ENCODE measurements at regions not wholly inside any gene's neighbourhood (a gene's known extent, or its start where the extent isn't known, plus 50 kb on each side); places are given as distances from the start of the nearest gene placed in this dataset.

DNA sequence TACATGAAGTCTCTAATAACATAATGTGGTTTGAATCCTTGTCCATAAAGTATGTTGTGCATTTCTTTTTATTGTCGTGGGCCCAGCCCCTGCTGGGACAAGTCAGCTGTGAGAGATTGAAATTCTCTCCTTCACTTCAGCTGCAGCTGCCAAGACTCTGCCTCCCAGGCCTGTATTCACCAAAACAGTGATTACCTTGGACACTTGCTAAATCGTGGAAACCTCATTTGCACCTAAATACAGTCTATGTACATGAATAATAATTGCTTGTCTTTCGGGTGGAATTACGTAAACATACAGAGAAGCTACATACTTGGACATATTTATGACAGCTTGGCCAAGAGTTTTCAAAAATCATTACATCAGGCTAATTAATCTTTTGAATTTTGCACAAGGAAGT lies 898.5 kb upstream of the SEMA6A start:
- Histone ChIP-seq H3K4me1 (ENCODE audit: insufficient read depth, insufficient read length) (no peaks in the 10 kb centered on the region), H3K4me3 (ENCODE audit: insufficient read length, low read depth) (no peak overlapping the region), H3K9ac (ENCODE audit: insufficient read length, low read depth) (no peak overlapping the region), H3K27me3 (ENCODE audit: insufficient read depth, insufficient read length) (no peaks in the 10 kb centered on the region), H3K36me3 (ENCODE audit: insufficient read depth, insufficient read length, low read length) (no peaks in the 10 kb centered on the region), H3K9me3 (ENCODE audit: insufficient read depth, low read length) (no peaks in the 10 kb centered on the region)
- DNase-seq (ENCODE audit: low read depth, low spot score): no peak
- TF ChIP-seq ZNF274 (IDR thresholded peaks at IDR 0.05; ENCODE audit: low read depth, low read length) (no peak), SUZ12 (IDR thresholded peaks at IDR 0.05; ENCODE audit: extremely low read depth, insufficient read depth, insufficient read length) (no peak), YY1 (IDR thresholded peaks at IDR 0.05; ENCODE audit: insufficient read depth, insufficient read length) (no peak)

DNA sequence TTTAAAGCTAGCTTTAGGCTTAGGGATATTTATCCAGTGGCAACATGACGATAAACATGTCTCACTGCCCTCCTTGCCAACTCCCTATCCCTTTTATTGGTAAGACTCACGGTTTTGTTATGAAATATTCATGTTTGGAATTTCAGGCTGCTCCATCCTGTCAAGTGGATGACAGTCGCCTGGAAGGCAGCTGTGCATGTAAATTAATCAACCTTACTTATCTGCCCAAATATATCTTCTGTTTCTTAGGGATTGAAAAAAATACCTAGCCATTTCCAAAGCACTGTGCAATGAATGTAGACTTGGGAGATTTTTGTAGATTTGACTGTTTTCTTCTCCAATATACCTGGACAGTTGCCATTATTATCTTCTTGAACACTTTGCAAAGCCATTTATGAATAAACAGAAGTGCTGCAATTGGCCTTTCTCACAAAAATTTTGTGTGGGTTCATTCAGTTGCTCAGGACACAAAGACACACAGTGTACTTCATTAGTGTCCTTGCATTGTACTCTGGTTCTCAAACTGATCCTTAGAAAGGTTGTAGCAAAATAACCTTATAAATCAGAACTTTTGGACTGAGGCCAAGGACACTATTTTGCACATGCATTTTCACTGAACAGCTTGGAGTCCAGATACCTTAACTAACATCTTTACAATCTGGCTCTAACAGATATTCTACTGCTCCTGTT lies 889.4 kb upstream of the SEMA6A start:
- H3K9me3 ChIP-seq (ENCODE audit: insufficient read depth, low read length): no peaks in the 10 kb centered on the region
- no peak overlapping the region for H3K4me3 ChIP-seq (ENCODE audit: insufficient read length, low read depth)
- no peaks in the 10 kb centered on the region for H3K4me1 ChIP-seq (ENCODE audit: insufficient read depth, insufficient read length)
- TF ChIP-seq ZNF274 (IDR thresholded peaks at IDR 0.05; ENCODE audit: low read depth, low read length) (no peak), YY1 (IDR thresholded peaks at IDR 0.05; ENCODE audit: insufficient read depth, insufficient read length) (no peak), SUZ12 (IDR thresholded peaks at IDR 0.05; ENCODE audit: extremely low read depth, insufficient read depth, insufficient read length) (no peak)
- no peak for DNase-seq (ENCODE audit: low read depth, low spot score)
- no peaks in the 10 kb centered on the region for H3K36me3 ChIP-seq (ENCODE audit: insufficient read depth, insufficient read length, low read length)
- no peak overlapping the region for H3K9ac ChIP-seq (ENCODE audit: insufficient read length, low read depth)
- no peaks in the 10 kb centered on the region for H3K27me3 ChIP-seq (ENCODE audit: insufficient read depth, insufficient read length)

DNA sequence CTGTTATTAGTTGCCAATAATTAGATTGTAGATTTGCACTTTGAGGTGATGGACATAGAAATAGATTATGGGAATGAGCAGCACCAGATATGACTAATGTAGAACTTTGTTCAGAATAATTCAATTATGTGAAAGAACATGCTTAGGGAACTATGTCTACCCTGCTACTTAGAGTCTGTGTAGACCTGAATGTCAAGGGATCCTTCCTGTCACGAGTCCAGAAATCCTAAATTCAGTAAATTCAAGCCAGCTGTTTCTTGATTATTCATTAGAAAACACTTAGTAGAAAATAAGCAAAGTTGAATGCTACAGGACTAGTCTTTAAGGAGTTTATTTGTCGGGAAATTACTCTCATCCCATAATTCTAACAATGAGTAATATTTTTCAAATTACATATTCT lies 887.3 kb upstream of the SEMA6A start:
- H3K36me3 ChIP-seq (ENCODE audit: insufficient read depth, insufficient read length, low read length): no peaks in the 10 kb centered on the region
- no peak for DNase-seq (ENCODE audit: low read depth, low spot score)
- no peak overlapping the region for H3K4me3 ChIP-seq (ENCODE audit: insufficient read length, low read depth)
- no peaks in the 10 kb centered on the region for H3K27me3 ChIP-seq (ENCODE audit: insufficient read depth, insufficient read length)
- H3K9ac ChIP-seq (ENCODE audit: insufficient read length, low read depth): no peak overlapping the region
- H3K9me3 ChIP-seq (ENCODE audit: insufficient read depth, low read length): no peaks in the 10 kb centered on the region
- TF ChIP-seq YY1 (IDR thresholded peaks at IDR 0.05; ENCODE audit: insufficient read depth, insufficient read length): no peak
- H3K4me1 ChIP-seq (ENCODE audit: insufficient read depth, insufficient read length): no peaks in the 10 kb centered on the region

DNA sequence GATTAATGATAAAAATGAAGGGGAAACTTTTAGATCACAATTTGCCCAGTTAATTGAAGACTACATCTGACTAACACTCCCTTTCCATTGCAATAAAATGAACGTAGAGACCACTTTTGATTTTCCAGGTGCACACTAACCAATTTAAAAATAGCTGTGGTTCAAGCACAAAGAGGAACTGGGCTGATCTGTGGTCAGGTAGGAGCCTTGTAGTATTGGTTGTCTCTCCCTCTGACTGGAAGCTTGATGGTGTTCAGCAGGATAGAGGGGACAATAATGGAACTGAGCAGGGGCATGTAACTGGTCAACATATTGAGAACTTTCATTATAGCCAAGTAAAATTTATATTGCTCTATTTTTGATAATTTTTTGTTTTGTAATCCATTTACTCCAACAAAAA lies 886.8 kb upstream of the SEMA6A start:
- H3K4me3 ChIP-seq (ENCODE audit: insufficient read length, low read depth): no peak overlapping the region
- TF ChIP-seq YY1 (IDR thresholded peaks at IDR 0.05; ENCODE audit: insufficient read depth, insufficient read length): no peak
- no peak for TF ChIP-seq ZNF274 (IDR thresholded peaks at IDR 0.05; ENCODE audit: low read depth, low read length)
- TF ChIP-seq SUZ12 (IDR thresholded peaks at IDR 0.05; ENCODE audit: extremely low read depth, insufficient read depth, insufficient read length): no peak
- H3K27me3 ChIP-seq (ENCODE audit: insufficient read depth, insufficient read length): no peaks in the 10 kb centered on the region
- H3K4me1 ChIP-seq (ENCODE audit: insufficient read depth, insufficient read length): no peaks in the 10 kb centered on the region
- H3K9ac ChIP-seq (ENCODE audit: insufficient read length, low read depth): no peak overlapping the region
- H3K9me3 ChIP-seq (ENCODE audit: insufficient read depth, low read length): no peaks in the 10 kb centered on the region
- no peaks in the 10 kb centered on the region for H3K36me3 ChIP-seq (ENCODE audit: insufficient read depth, insufficient read length, low read length)
- no peak for DNase-seq (ENCODE audit: low read depth, low spot score)

DNA sequence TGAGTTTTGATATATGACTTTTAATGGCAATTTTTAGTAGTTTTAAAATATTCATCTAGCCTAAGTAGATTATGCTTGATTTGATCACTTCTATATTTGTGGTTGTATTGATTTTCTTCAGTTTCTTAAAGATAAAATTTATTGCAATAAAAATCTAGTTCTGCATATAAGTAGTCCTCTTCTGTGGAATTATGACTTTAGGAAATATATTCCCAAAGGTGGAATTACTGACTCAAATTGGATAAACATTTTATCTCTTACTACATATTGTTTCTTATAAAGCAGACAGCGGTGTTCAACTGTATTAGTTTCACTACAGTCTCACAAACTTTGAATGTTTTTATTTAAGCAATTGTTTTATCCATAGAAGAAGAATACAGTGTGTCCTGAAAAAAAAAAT lies 883.0 kb upstream of the SEMA6A start:
- H3K4me3 ChIP-seq (ENCODE audit: insufficient read length, low read depth): no peak overlapping the region
- H3K9me3 ChIP-seq (ENCODE audit: insufficient read depth, low read length): peaks cover 6% of the 10 kb centered on the region; the same call in 1 of the 2 replicates
- no peak overlapping the region for H3K9ac ChIP-seq (ENCODE audit: insufficient read length, low read depth)
- H3K4me1 ChIP-seq (ENCODE audit: insufficient read depth, insufficient read length): no peaks in the 10 kb centered on the region
- H3K36me3 ChIP-seq (ENCODE audit: insufficient read depth, insufficient read length, low read length): no peaks in the 10 kb centered on the region
- H3K27me3 ChIP-seq (ENCODE audit: insufficient read depth, insufficient read length): no peaks in the 10 kb centered on the region
- TF ChIP-seq ZNF274 (IDR thresholded peaks at IDR 0.05; ENCODE audit: low read depth, low read length) (no peak), SUZ12 (IDR thresholded peaks at IDR 0.05; ENCODE audit: extremely low read depth, insufficient read depth, insufficient read length) (no peak), YY1 (IDR thresholded peaks at IDR 0.05; ENCODE audit: insufficient read depth, insufficient read length) (no peak)
- no peak for DNase-seq (ENCODE audit: low read depth, low spot score)

DNA sequence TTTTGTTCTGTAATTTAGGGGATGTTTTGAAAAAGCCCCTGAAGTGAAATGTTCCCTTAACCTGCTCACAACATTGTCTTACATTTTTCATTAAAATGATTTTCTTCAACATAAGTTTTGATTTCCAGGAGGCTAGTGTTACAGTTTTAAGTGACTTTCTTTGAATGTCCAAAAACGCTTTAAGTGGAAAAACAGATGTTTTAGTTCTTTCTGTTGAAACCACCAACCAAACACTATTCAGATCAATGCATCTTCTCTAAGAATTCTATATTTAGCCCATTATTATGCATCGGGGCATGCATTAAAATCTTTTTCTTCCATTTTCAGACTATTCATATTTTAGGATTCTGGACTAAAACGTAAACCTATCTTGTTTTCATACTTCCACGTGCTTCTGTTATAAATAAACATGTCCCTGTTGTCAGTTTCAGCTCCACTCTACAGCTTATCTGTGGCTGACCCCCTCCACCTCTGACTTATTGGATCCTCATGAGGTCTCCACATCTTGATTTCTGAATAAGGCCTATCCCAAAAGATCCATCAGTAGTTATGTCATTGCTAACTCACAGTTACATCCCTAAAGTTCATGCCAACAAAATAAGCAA lies 882.3 kb upstream of the SEMA6A start:
- Histone ChIP-seq H3K27me3 (ENCODE audit: insufficient read depth, insufficient read length) (no peaks in the 10 kb centered on the region), H3K4me3 (ENCODE audit: insufficient read length, low read depth) (no peak overlapping the region), H3K36me3 (ENCODE audit: insufficient read depth, insufficient read length, low read length) (no peaks in the 10 kb centered on the region), H3K4me1 (ENCODE audit: insufficient read depth, insufficient read length) (no peaks in the 10 kb centered on the region), H3K9me3 (ENCODE audit: insufficient read depth, low read length) (peaks cover 6% of the 10 kb centered on the region; the same call in 1 of the 2 replicates), H3K9ac (ENCODE audit: insufficient read length, low read depth) (no peak overlapping the region)
- DNase-seq (ENCODE audit: low read depth, low spot score): no peak
- TF ChIP-seq SUZ12 (IDR thresholded peaks at IDR 0.05; ENCODE audit: extremely low read depth, insufficient read depth, insufficient read length) (no peak), ZNF274 (IDR thresholded peaks at IDR 0.05; ENCODE audit: low read depth, low read length) (no peak), YY1 (IDR thresholded peaks at IDR 0.05; ENCODE audit: insufficient read depth, insufficient read length) (no peak)

DNA sequence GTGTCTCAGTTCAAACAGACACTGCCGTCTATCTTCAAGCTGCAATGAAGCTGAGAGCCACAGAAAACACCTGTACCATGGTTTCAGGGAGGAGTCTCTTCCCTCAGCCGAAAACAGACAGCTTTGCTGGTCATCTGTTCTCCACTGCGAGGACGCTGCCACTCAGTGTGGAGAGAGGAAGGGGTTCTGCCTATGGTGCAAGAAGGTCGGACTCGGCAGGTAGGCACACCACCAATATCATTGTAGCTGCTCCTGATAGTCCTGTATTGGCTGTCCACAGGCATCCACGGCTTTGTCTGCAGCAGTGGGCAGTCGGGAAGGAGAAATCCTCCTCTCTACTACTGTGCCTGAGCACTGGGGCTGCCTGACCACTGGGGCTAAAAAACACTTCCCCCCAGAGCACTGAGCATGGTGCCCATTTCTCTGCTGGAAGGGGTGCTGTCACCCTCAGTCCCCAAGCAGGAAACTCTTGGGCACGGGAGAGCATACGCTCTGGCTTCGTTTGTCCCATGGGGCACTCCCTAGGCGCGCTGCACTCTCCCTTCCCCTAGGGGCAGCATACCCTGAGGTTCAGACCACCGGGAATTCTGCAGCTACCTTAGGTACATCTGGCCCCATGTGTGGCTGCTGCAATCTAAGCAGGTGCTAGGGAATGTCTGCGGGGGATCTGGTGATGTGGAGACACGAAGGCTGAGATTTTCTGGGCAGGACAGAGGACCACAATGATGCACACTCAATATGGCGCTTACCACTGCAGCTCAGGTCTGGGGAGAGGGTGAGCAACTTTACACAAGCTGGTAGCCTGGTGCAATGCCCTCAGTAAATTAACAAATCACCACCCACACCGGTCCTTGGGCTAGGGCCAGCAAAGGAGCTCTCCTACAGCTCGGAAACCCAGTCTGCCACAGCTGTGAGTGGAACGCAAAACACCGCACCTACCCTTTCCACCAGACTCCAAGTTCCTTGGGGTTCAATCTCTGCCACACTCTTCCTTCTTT lies 880.9 kb upstream of the SEMA6A start:
- TF ChIP-seq SUZ12 (IDR thresholded peaks at IDR 0.05; ENCODE audit: extremely low read depth, insufficient read depth, insufficient read length) (no peak), YY1 (IDR thresholded peaks at IDR 0.05; ENCODE audit: insufficient read depth, insufficient read length) (no peak), ZNF274 (IDR thresholded peaks at IDR 0.05; ENCODE audit: low read depth, low read length) (no peak)
- no peak overlapping the region for H3K4me3 ChIP-seq (ENCODE audit: insufficient read length, low read depth)
- no peak for DNase-seq (ENCODE audit: low read depth, low spot score)

More for the DNA sequence above, 880.9 kb upstream of the SEMA6A start:
- Histone ChIP-seq H3K4me1 (ENCODE audit: insufficient read depth, insufficient read length) (no peaks in the 10 kb centered on the region), H3K36me3 (ENCODE audit: insufficient read depth, insufficient read length, low read length) (no peaks in the 10 kb centered on the region), H3K9ac (ENCODE audit: insufficient read length, low read depth) (no peak overlapping the region), H3K9me3 (ENCODE audit: insufficient read depth, low read length) (peaks cover 6% of the 10 kb centered on the region; the same call in 1 of the 2 replicates), H3K27me3 (ENCODE audit: insufficient read depth, insufficient read length) (no peaks in the 10 kb centered on the region)

All from NT2/D1 (cell line).